B cell (primary cell): ENCODE measurements at regions not wholly inside any gene's neighbourhood (a gene's known extent, or its start where the extent isn't known, plus 50 kb on each side); places are given as distances from the start of the nearest gene placed in this dataset.

Experiments used
- CTCF ChIP-seq: fragments of 200-600 bp; IDR thresholded peaks from one replicate; pipeline ENCODE4 v1.8.0; 2022; ENCODE audit warnings: antibody characterized with exemption, mild to moderate bottlenecking
- EZH2 ChIP-seq: IDR thresholded peaks from 2 replicates; pipeline ENCODE4 v1.6.1; 2012; ENCODE audit warnings: borderline replicate concordance, low read depth, mild to moderate bottlenecking, moderate library complexity, low read length; ENCODE audit not compliant: insufficient read depth, poor library complexity, severe bottlenecking

- TF ChIP-seq CTCF = no peak
- TF ChIP-seq EZH2 = no peak
Measured at GRCh38 chr5:175275097-175275496, 168.9 kb downstream of the DRD1 start.
